Stomach (tissue), 4 donors: ENCODE measurements at regions not wholly inside any gene's neighbourhood (a gene's known extent, or its start where the extent isn't known, plus 50 kb on each side); places are given as distances from the start of the nearest gene placed in this dataset.

Source experiments
- POLR2AphosphoS5 ChIP-seq, 3 donors: sonication (generic); formaldehyde crosslinking; IDR thresholded peaks; one replicate each; pipeline ENCODE4 v1.6.1; 2016; ENCODE audit warnings: antibody characterized with exemption in 3 of 3
- TF ChIP-seq, protein P1 (sequence below), 7 experiments: fragments of 450-650 bp in 4 of 7; fragments of 200-600 bp in 3 of 7; sonication (generic) in 3 of 7; IDR thresholded peaks; one replicate each; pipeline ENCODE4 v1.5.1; 2016 to 2019; ENCODE audit warnings: antibody characterized with exemption in 7 of 7, control low read depth in 2 of 7, mild to moderate bottlenecking in 1 of 7

DNA sequence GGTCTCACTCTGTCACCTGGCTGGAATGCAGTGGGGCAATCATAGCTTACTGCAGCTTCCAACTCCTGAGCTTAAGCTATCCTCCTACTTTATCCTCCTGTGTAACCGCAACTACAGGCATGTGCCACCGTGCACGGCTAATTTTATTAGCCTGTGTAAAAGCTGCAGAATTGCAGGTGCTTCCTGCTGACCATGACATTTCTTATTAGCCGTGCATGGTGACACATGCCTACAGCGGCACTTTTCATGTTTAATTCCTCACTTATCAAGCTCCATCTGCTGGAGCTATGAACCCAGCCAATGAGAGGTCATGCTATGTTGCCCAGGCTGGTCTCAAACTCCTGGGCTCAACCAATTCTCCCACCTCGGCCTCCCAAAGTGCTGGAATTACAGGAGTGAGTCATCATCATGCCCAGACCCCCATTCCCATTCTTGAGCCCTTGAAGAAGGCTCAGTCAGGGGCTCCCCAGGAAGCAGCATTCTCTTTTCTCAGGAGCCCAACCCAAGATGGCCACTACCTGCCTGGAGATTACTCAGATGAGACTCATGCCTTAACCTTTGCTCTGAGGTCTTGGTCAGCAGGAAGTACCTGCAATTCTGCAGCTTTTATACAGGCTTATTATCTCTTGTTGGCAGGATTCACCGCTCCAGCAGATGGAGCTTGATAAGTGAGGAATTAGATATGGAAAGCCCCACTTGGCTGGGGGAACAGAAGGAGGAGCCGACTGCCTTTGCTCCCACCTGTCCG is 503.2 kb downstream of the MED13L start:
- TF ChIP-seq, protein P1, sequence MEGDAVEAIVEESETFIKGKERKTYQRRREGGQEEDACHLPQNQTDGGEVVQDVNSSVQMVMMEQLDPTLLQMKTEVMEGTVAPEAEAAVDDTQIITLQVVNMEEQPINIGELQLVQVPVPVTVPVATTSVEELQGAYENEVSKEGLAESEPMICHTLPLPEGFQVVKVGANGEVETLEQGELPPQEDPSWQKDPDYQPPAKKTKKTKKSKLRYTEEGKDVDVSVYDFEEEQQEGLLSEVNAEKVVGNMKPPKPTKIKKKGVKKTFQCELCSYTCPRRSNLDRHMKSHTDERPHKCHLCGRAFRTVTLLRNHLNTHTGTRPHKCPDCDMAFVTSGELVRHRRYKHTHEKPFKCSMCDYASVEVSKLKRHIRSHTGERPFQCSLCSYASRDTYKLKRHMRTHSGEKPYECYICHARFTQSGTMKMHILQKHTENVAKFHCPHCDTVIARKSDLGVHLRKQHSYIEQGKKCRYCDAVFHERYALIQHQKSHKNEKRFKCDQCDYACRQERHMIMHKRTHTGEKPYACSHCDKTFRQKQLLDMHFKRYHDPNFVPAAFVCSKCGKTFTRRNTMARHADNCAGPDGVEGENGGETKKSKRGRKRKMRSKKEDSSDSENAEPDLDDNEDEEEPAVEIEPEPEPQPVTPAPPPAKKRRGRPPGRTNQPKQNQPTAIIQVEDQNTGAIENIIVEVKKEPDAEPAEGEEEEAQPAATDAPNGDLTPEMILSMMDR (IDR thresholded peaks at IDR 0.05) = no peak
- TF ChIP-seq POLR2AphosphoS5 (IDR thresholded peaks at IDR 0.05) = no peak
